A673 (cell line): ENCODE measurements at regions not wholly inside any gene's neighbourhood (a gene's known extent, or its start where the extent isn't known, plus 50 kb on each side); places are given as distances from the start of the nearest gene placed in this dataset.

Experiments
- EZH2 ChIP-seq: fragments of 200-600 bp; sonication (generic); IDR thresholded peaks from 2 replicates; pipeline ENCODE4 v1.6.1; 2017; ENCODE audit warnings: borderline replicate concordance, low read depth, mild to moderate bottlenecking, mixed read lengths, antibody characterized with exemption, low read length; ENCODE audit not compliant: poor library complexity, severe bottlenecking
- TF ChIP-seq, protein P1 (sequence below): fragments of 300-800, 200-600 bp; sonication (generic); conservative IDR thresholded peaks from 2 replicates; pipeline ENCODE4 v1.5.1; 2017; ENCODE audit warnings: low read depth, mild to moderate bottlenecking, antibody characterized with exemption, low read length, moderate library complexity, mixed read lengths

DNA sequence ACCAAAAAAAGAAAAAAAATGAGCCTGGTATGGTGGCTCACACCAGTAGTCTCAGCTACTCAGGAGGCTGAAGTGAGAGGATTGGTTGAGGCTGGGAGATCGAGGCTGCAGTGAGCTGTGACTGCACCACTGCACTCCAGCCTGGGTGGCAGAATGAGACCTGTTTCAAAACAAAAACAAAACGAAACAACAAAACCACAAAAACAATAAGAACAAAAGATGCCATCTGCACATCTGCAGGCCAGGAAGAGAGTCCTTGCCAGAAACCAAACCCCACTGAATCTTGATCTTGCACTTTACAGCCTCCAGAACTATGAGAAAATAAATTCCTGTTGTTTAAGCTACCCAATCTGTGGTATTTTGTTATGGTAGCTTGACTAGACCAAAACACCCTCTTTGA, 207.7 kb downstream of the YTHDC2 start:
- TF ChIP-seq, protein P1, sequence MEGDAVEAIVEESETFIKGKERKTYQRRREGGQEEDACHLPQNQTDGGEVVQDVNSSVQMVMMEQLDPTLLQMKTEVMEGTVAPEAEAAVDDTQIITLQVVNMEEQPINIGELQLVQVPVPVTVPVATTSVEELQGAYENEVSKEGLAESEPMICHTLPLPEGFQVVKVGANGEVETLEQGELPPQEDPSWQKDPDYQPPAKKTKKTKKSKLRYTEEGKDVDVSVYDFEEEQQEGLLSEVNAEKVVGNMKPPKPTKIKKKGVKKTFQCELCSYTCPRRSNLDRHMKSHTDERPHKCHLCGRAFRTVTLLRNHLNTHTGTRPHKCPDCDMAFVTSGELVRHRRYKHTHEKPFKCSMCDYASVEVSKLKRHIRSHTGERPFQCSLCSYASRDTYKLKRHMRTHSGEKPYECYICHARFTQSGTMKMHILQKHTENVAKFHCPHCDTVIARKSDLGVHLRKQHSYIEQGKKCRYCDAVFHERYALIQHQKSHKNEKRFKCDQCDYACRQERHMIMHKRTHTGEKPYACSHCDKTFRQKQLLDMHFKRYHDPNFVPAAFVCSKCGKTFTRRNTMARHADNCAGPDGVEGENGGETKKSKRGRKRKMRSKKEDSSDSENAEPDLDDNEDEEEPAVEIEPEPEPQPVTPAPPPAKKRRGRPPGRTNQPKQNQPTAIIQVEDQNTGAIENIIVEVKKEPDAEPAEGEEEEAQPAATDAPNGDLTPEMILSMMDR, result no peak
- TF ChIP-seq EZH2, result no peak
